Transverse colon (tissue), 3 donors: ENCODE measurements at regions not wholly inside any gene's neighbourhood (a gene's known extent, or its start where the extent isn't known, plus 50 kb on each side); places are given as distances from the start of the nearest gene placed in this dataset.

Experiments used
- CTCF ChIP-seq, 5 experiments: fragments of 200-600 bp in 3 of 5; fragments of 450-650 bp in 2 of 5; sonication (generic) in 3 of 5; IDR thresholded peaks; 1 replicate in 2 of 5; 2 replicates in 3 of 5; pipeline ENCODE4 v1.5.1; 2016 to 2017; ENCODE audit warnings: antibody characterized with exemption in 5 of 5, inconsistent platforms in 3 of 5, mild to moderate bottlenecking in 2 of 5, moderate library complexity in 1 of 5
- EP300 ChIP-seq: sonication (generic); formaldehyde crosslinking; IDR thresholded peaks from one replicate; pipeline ENCODE4 v1.6.1; 2017; ENCODE audit warnings: antibody characterized with exemption, low read depth

GRCh38 chr4:83793481-83793880, 257.6 kb downstream of the GPAT3 start:
- TF ChIP-seq CTCF (IDR thresholded peaks at IDR 0.05) (no peak), EP300 (no peak)
